Mesenteric fat pad (tissue), 1 donor: ENCODE measurements at regions not wholly inside any gene's neighbourhood (a gene's known extent, or its start where the extent isn't known, plus 50 kb on each side); places are given as distances from the start of the nearest gene placed in this dataset.
"Not testable (repeated sequence)": the region's sequence is repeated elsewhere in the genome, so short reads cannot be mapped to it uniquely, and the experiment has no call there.

ENCODE experiments used
- DNase-seq: peaks from one replicate; pipeline ENCODE4 v3.0.0-alpha.2; 2020; ENCODE audit warnings: low spot score
- donor health status: DM: yes; HTN: yes; CAD: no.

- peak; percentile 93 for DNase-seq
These were observed 114.8 kb upstream of the PRSS16 start for GRCh38 chr6:27132532-27133280.

GRCh38 chr6:27133281-27134227 lies 113.9 kb upstream of the PRSS16 start:
- no peak for DNase-seq

DNA sequence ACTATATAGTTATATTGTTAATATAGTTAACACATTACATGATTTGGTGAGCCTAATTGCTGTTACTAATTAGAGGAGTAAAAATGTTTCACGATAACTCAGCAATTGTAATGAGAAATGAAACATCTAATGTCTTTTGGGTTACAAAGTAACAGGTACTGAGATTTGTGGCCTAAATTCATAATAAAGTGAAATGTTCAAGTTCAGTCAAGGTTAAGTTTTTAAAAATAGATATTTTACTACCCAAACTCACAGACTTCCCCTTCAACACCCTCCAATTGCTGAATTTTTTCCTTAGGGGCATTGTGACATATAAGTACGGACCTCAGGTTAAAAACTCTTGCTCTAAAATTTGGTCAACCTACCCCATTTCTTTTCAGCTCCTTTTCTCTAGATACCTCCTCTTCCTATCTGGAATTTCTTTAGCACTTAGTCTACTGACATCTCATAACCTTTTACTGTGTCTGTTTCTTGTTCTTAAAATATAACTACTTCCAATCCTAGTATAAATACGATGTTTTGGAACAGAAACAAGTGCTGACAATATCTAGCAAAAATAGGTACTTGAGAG lies 112.3 kb upstream of the PRSS16 start:
- no peak for DNase-seq

- DNase-seq, result no peak
These were observed 111.3 kb upstream of the PRSS16 start for GRCh38 chr6:27136077-27136644.

- DNase-seq, result no peak
These were observed 110.3 kb upstream of the PRSS16 start for GRCh38 chr6:27136978-27137814.

GRCh38 chr6:27138406-27138805 lies 109.1 kb upstream of the PRSS16 start:
- DNase-seq, result no peak

GRCh38 chr6:27138837-27139755 lies 108.4 kb upstream of the PRSS16 start:
- no peak for DNase-seq

DNA sequence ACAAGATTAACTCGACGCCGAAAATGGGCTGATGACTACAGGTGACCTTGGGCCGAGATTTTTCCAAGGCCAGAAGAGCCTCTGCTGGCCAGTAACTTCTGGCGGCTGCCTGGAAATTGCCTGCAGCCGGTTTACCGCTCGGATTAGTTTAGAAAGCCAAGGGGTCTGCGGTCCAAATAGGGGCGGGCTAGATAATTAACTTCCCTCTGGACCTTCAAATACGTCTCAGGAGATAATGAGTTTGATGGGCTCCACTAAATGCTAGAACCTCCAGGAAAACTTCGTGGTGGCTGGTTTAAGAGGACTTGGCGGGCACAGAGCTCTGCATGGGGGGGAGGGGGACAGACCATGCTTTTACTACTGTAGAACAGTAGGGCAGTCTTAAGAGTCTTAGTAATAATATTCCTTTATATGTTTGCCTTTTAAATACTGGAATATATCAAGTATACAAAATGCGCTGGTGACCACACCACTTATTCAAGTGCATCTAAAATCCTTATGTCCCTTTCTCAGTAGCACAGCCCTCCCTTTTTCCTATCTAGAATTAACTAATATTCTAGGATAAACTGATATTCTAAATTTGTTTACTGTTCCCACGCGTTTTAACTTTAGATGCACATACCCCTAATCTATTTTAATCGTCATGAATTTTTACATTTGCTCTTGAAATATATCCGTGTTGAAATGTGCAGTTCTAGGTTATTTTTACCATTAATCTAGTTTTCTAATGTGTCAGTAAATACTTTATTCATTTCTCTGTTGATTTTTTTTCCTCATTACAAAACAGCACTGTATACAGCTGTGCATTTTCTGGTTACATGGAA lies 107.5 kb upstream of the PRSS16 start:
- DNase-seq, result no peak

DNA sequence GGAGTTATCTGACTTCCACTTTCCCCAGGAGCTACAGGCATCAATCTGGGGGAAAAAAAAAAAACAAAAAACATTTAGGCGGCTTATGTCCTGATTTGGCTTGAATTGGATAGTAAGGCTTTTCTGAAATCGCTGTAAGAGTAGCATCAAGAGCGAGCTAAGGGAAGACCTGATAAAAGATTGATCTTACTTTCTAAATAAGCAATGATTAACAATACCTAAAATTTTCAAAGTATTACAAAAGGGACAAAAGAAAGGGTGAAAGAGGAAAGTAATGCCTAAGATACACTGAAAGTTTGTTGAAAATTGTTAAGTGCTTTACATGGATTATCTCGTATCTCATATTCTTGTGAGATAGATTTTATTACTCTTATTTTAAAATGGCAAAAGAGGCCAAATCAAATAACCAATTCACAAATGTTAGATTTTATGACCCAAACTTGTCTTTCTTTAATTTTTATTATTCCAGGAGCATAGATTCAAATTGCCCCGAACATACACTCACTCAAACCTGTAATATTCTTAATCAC lies 106.4 kb upstream of the PRSS16 start:
- DNase-seq, result no peak

- DNase-seq, result no peak
These were observed 105.9 kb upstream of the PRSS16 start for GRCh38 chr6:27141529-27142015.

- not testable (repeated sequence) for DNase-seq
These were observed 104.5 kb upstream of the PRSS16 start for GRCh38 chr6:27143020-27143388.

DNA sequence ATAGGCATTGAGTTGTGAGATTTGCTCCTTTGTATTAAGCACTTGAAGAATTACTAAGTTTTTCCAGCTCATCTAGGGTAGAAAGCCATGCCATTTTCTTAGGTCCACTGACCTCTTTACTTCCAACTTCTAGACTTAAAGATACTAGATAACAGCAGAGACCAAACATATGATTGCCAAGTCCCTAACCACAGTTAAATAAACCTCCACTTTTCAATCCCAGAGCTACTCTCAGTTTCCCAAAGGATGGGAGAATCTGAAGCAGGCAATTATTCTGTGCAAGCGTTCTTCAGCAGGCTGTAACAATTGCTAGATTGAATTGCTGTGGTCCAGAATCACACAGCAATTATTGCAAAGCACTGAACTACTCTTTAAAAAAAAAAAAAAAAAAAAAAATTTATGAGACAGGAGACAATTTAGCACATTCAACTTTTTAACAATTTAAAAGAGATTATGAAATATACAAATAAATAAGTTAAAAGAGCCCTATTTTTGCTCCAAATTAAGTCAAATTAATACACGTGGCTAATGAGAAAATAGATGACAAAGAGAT lies 104.0 kb upstream of the PRSS16 start:
- no peak for DNase-seq

DNA sequence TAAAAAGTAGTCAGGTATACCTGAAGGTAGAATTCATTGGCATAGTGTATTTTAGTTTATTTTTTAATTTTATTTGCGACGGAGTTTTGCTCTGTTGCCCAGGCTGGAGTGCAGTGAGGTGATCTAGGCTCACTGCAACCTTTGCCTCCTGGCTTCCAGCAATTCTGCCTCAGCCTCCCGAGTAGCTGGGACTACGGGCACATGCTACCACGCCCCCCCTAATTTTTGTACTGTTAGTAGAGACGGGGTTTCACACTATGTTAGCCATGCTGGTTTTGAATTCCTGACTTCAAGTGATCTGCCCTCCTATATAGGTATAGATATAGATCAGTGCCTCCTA lies 102.8 kb upstream of the PRSS16 start:
- DNase-seq, result no peak

- DNase-seq, result no peak
These were observed 101.6 kb upstream of the PRSS16 start for GRCh38 chr6:27145731-27146455.

- not testable (repeated sequence) for DNase-seq
These were observed 101.1 kb upstream of the PRSS16 start for GRCh38 chr6:27146456-27146705.

- peak; percentile 91 for DNase-seq
These were observed 100.6 kb upstream of the PRSS16 start for GRCh38 chr6:27146706-27147505.

DNA sequence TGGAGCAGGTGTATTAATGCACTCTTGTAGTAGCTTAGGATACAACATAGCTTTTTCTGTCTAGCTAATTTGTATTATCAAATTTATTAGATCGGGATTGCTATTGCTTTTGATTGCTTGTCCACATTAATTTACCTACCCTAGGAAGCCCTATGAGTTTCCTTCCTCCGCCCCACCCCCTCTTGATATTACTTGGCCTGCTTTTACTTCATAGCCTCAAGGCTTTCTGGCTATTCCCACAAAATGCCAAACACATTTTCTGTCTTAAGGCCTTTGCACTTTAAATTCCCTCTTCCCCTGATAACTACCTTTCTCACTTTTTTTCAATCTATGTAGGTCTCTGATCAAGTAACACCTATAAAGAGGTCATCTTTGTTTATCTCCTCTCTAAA lies 99.1 kb upstream of the PRSS16 start:
- DNase-seq, result no peak
